HG03097 (cell line): ENCODE measurements at regions not wholly inside any gene's neighbourhood (a gene's known extent, or its start where the extent isn't known, plus 50 kb on each side); places are given as distances from the start of the nearest gene placed in this dataset.
"Not testable (repeated sequence)": the region's sequence is repeated elsewhere in the genome, so short reads cannot be mapped to it uniquely, and the experiment has no call there.

Experiments
- ATAC-seq: cut with Tn5 transposase; IDR thresholded peaks from one replicate; pipeline ENCODE4 v1.9.1; 2021; ENCODE audit not compliant: unreplicated experiment, low FRiP score

GRCh38 chr14:87034680-87035079, 958.3 kb downstream of the GALC start:
- no peak for ATAC-seq

- ATAC-seq, result no peak
Observed at GRCh38 chr14:87030197-87030596, 962.8 kb downstream of the GALC start.

- not testable (repeated sequence) for ATAC-seq
Observed at GRCh38 chr14:87020106-87020505, 972.9 kb downstream of the GALC start.

DNA sequence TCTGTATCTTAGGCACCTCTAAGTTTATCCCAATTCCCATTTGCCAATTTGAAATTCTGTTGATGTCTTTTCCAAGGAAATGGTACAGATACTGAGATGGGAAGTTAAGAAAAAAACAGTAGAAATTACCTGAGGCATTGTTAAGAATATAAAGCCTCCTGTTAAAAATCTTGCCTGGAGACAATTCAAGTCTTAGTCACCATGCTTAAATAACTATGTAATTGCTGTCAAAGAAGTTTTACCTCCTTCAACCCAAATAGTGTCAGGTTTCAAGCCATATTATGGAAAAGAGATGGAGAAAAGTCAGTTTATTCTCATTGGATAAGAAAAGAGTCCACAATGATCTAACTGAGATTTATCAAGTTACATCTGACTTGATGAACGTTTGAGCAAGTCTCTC, 974.7 kb downstream of the GALC start:
- no peak for ATAC-seq

DNA sequence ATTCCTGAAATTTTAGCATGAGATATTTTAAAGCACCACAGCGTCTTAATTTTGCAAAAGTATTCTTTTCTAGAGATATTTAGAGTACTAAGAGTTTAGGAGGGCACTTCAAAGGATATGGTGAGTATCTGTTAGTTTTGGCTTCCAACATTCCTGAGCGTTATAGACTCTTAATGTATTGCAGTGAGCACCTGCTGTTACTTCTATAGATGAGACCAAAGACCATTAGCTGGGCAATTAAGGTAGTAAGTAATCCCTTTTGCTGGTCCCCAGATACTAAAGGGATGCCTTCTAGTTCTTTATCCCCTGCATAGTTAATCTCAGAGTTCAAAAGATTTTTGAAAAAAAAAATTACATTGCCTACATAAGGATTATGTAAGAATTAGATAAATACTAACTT, 975.6 kb downstream of the GALC start:
- no peak for ATAC-seq

DNA sequence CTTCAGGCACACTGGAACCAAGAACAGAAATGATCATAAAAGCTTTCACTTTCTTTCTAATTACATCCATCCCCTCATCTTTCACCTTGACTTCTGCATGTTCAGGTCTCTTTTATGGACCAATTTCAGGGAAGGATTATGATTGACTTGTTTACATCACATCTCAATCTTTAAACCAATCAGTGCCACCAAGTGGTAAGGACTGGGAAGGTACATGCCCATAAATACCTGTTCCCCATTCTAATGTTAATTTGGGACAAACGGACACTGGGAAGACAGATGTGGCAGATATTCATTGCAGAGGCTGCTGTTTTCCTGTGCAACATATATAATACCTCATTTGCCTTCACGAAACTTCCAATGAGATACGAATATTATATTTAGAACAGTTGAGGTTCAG, 978.1 kb downstream of the GALC start:
- no peak for ATAC-seq

- ATAC-seq, result no peak
Observed at GRCh38 chr14:87013583-87013982, 979.4 kb downstream of the GALC start.

- no peak for ATAC-seq
Observed at GRCh38 chr14:87008965-87009364, 984.0 kb downstream of the GALC start.

- ATAC-seq, result no peak
Observed at GRCh38 chr14:87005280-87005679, 987.7 kb downstream of the GALC start.

DNA sequence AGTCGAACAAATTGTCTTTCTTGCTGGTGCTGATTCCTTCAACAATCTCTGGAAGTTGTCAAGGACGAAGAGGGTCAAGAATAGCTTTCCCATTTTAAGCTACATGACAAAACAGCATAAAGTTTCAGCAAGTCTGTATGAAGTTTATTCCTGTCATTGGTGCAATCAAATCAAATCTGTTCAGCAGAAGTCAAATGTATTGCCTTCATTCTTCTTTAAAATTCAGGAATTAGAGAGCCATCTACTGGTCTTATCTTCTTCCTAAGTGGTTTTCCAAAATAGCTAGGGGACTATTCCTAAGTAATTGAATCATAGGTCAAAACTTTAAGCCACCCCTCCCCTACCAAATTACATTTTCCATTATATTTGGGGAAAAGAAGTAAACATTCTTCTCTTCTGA, 990.2 kb downstream of the GALC start:
- ATAC-seq, result no peak

DNA sequence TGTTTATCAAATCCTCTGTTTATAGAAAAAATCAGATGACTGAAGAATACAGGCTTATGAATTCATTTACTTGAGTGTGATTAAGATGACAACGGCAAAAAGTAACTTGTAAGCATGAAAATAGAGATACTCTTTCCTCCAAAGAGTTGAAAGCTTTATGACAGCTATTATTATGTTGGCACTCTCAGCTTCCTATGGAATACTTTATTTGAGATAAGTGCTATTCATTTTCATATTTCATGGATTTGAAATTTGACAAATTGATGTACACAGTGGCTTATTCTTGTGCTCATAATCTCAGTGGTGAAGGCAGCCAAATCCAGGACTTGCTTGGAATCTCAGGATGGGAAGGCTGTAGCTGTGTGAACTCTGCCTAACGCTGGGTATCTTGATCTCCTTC, 991.6 kb downstream of the GALC start:
- no peak for ATAC-seq

DNA sequence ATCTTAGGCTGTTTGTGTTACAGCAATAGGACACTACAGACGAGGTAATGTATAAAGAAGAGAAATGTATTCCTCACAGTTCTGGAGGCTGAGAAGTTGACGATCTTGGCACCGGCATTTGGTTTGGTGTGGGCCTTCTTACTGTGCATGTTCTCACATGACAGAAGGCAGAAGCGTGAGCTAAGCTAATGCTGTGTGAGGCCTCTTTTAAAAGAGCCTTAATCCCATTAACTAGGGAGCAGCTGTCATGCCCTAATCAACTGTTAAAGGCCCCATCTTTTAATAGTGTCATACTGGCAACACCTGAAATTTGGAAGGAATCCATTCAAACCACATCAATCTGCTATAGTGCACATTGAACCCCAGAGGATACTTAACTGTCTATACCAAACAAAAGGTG, 992.9 kb downstream of the GALC start:
- ATAC-seq, result no peak

GRCh38 chr14:86999036-86999435, 993.9 kb downstream of the GALC start:
- no peak for ATAC-seq

GRCh38 chr14:86997271-86997670, 995.7 kb downstream of the GALC start:
- no peak for ATAC-seq

DNA sequence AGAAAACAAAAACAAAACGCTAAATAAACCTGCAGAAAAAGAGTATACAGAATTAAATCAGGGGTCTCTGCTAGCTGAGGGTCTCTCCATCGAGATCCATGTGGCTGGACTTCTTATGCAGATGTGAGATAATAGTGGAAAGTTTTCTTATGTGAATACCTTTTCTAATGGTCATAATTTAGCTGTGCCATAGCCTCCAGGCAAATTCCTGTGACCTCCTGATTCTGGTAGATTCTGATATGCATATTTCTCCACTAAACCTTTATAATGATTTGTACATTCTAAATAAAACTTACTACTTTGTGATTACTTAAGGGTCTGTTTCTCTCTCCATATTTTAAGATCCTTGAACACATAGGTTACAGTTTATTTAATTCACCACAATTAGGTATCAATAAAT, 1002.6 kb downstream of the GALC start:
- no peak for ATAC-seq

DNA sequence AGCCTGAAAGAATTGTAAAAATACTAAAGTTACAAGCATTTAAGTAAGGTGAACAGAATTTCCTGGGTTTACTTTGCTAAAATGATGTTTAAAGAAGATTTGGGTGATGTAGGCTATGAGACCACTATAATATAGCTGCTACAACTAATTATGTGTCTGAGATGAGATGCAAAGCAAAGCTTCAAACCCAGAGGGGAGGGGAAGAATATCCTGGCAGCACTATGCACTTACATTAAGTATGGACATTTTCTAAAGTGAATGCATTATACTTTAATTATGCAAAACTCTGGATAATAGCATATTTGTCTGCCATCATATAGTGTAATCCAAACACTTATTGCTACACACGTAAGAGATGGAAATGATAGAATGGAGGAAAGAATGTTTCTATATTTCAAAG, 1003.7 kb downstream of the GALC start:
- ATAC-seq, result no peak

- ATAC-seq, result no peak
Observed at GRCh38 chr14:86987966-86988365, 1005.0 kb downstream of the GALC start.

DNA sequence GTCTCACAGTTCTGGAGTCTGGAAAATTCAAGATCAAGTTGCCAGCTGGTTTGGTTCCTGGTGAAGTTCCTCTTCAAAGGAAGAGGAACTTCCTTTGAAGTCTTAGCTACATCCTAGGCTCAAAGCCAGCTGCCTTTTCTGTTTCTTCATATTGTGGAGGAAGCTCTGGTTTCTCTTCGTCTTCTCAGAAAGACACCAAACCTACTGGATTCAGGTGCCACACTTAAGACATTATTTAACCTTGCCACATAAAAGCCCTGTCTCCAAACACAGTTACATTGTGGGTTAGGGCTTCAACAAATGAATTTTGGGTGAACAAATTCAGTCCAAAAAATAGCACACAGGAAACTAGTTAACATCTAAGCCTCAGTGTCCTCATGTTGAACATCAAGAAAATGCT, 1019.8 kb downstream of the GALC start:
- no peak for ATAC-seq

GRCh38 chr14:86971292-86971691, 1021.7 kb downstream of the GALC start:
- ATAC-seq, result no peak

GRCh38 chr14:86961106-86961716, 1031.8 kb downstream of the GALC start:
- ATAC-seq, result no peak

GRCh38 chr14:86955771-86956354, 1037.1 kb downstream of the GALC start:
- ATAC-seq, result no peak

DNA sequence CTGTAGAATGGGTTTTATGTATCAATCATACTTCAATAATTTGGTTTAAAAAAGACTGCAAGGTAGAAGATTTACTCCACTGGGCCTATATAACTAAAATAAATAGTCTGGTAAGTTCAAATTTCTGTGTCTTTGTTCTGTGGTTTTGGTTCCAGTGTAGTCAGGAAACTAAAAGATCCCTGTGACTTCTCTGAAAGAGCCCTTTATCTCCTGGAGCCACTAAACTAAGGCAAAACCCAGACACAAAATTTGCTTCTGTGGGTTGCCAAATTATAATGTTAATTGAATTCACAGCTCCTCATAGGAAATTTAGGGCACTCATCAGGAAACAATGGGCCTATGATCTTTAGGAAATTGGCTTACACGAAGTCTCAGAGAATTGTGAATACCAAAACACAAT, 1038.4 kb downstream of the GALC start:
- ATAC-seq, result no peak

GRCh38 chr14:86946446-86946845, 1046.5 kb downstream of the GALC start:
- no peak for ATAC-seq
